ENCODE measurements at regions not wholly inside any gene's neighbourhood (a gene's known extent, or its start where the extent isn't known, plus 50 kb on each side); places are given as distances from the start of the nearest gene placed in this dataset.

DNA sequence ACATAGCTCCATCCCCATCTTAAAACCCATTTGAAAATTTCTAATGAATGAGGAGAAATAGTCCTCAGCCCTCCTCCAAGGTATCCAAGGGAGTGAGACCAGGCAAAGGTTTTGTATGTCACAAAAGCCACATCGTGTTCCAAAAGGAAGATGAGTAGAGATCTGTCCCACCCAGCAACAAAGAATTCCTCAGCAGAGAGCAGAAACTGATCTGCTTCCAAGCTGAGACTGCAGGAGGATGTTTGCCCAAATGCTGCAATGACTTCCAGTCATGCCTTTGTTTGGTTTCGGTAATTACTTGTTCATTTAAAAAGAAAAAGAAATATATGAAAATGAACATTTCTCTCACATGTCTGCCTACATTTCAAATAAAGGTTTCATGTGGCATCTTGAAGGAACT is 186.9 kb downstream of the SETD4 start:
- intact Hi-C loops (cut with DNase I): no loop called here
- no peak for ATAC-seq
- H3K9me3 ChIP-seq: peaks cover 0 to 3% (median 0%) of the 10 kb centered on the region in 4 donors
- no peak overlapping the region for H3K27ac ChIP-seq
- H3K36me3 ChIP-seq: no peaks in the 10 kb centered on the region
- no peak overlapping the region for H3K4me3 ChIP-seq
- no peak for TF ChIP-seq POLR2A (IDR thresholded peaks at IDR 0.05)
- TF ChIP-seq, protein P1, sequence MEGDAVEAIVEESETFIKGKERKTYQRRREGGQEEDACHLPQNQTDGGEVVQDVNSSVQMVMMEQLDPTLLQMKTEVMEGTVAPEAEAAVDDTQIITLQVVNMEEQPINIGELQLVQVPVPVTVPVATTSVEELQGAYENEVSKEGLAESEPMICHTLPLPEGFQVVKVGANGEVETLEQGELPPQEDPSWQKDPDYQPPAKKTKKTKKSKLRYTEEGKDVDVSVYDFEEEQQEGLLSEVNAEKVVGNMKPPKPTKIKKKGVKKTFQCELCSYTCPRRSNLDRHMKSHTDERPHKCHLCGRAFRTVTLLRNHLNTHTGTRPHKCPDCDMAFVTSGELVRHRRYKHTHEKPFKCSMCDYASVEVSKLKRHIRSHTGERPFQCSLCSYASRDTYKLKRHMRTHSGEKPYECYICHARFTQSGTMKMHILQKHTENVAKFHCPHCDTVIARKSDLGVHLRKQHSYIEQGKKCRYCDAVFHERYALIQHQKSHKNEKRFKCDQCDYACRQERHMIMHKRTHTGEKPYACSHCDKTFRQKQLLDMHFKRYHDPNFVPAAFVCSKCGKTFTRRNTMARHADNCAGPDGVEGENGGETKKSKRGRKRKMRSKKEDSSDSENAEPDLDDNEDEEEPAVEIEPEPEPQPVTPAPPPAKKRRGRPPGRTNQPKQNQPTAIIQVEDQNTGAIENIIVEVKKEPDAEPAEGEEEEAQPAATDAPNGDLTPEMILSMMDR (IDR thresholded peaks at IDR 0.05): no peak
- H3K4me1 ChIP-seq: no peaks in the 10 kb centered on the region
- DNase-seq: no peak
- 37% methylated on average over 2 of the region's 2 CpGs for WGBS (ENCODE audit: insufficient coverage, low coverage, low lambda C conversion rate, missing lambda C conversion rate)
- H3K27me3 ChIP-seq: no peaks in the 10 kb centered on the region

DNA sequence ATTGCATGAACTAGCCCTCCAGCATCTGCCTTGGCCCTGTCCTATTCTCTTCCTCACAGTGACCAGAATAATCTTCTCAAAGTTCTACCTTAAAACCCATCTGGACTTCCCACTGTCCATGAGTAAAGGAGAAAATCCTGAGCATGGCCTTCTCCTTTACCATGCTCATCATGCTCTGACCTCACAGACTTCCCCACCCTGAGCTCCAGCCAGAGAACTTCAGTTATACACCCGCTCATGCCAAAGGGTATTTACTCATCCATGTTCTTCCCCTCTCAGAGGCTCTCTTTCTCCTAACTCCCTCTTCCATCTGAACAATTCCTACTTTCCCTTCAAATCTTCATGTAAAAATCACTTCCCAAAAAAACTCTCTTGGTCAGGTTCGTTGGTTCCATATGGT is 188.4 kb downstream of the SETD4 start:
- peaks cover 0 to 3% (median 0%) of the 10 kb centered on the region in 4 donors for H3K9me3 ChIP-seq
- no peak overlapping the region for H3K4me3 ChIP-seq
- no peak overlapping the region for H3K27ac ChIP-seq
- ATAC-seq (no peak), DNase-seq (no peak)
- TF ChIP-seq POLR2A (IDR thresholded peaks at IDR 0.05): no peak
- TF ChIP-seq, protein P1 (IDR thresholded peaks at IDR 0.05): no peak
- intact Hi-C loops (cut with DNase I): no loop called here
- 92% methylated on average over 2 of the region's 2 CpGs for WGBS (ENCODE audit: insufficient coverage, low coverage, low lambda C conversion rate, missing lambda C conversion rate)
- no peaks in the 10 kb centered on the region for H3K4me1 ChIP-seq
- no peaks in the 10 kb centered on the region for H3K27me3 ChIP-seq
- no peaks in the 10 kb centered on the region for H3K36me3 ChIP-seq

DNA sequence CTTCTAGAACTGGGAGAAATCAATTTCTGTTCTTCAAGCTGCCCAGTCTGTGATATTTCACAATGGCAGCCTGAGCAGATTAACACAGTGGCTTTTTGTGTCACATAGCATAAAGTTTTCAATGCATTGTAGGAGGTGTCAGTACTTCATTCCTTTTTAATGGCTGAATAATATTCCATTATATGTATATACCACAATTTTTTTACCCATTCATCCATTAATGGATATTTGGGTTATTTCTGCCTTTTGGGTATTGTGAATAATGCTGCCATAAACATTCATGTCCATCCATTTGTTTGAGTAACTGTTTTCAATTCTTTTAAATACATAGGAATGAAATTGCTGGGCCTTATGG is 191.5 kb downstream of the SETD4 start:
- no peak for DNase-seq
- H3K36me3 ChIP-seq: no peaks in the 10 kb centered on the region
- peaks cover 0 to 3% (median 0%) of the 10 kb centered on the region in 4 donors for H3K9me3 ChIP-seq
- ATAC-seq: no peak
- H3K27ac ChIP-seq: no peak overlapping the region
- H3K27me3 ChIP-seq: no peaks in the 10 kb centered on the region
- intact Hi-C loops (cut with DNase I): no loop called here
- TF ChIP-seq, protein P1 (IDR thresholded peaks at IDR 0.05): no peak
- TF ChIP-seq POLR2A (IDR thresholded peaks at IDR 0.05): no peak
- no peak overlapping the region for H3K4me3 ChIP-seq
- no peaks in the 10 kb centered on the region for H3K4me1 ChIP-seq

DNA sequence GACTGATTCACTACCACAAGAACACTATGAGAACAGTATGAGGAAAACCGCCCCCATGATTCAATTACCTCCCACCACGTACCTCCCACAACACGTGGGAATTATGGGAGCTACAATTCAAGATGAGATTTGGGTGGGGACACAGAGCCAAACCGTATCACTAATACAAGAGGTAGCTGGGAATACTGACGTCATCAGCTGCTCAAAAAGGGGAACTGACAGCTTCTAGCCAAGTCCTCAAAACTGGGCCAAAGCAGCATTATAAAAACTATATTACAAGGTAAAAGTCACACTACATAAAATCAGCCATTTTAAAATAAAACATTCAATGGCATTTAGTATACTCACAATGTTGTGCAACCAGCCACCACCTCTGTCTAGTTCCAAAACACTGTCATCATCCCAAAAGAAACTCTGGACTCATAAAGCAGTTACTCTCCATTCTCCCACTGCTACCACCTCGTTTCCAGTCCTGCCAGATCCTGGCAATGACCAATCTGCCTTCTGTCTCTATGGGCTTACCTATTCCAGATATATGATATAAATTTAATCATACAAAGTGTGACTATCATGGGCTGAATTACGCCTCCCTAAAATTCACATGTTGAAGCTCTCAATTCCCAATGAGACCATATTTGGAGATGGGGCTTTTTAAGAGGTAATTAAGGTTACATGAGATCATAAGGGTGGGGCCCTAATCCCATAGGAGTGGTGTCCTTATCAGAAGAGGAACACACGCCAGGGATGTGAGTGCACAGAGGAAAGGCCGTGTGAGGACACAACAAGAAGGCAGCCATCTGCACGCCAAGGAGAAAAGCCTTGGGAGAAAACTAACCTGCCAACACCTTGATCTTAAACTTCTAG is 192.1 kb downstream of the SETD4 start:
- intact Hi-C loops (cut with DNase I): no loop called here
- TF ChIP-seq POLR2A (IDR thresholded peaks at IDR 0.05): no peak
- TF ChIP-seq, protein P1 (IDR thresholded peaks at IDR 0.05): no peak
- no peak overlapping the region for H3K27ac ChIP-seq
- no peaks in the 10 kb centered on the region for H3K36me3 ChIP-seq
- H3K27me3 ChIP-seq: no peaks in the 10 kb centered on the region
- H3K9me3 ChIP-seq: peaks cover 0 to 3% (median 0%) of the 10 kb centered on the region in 4 donors
- no peaks in the 10 kb centered on the region for H3K4me1 ChIP-seq
- H3K4me3 ChIP-seq: no peak overlapping the region
- ATAC-seq (no peak), DNase-seq (no peak)
- WGBS (ENCODE audit: insufficient coverage, low coverage, low lambda C conversion rate, missing lambda C conversion rate): 76% methylated on average over 10 of the region's 10 CpGs
